IPS-15b (cell line): ENCODE measurements at regions not wholly inside any gene's neighbourhood (a gene's known extent, or its start where the extent isn't known, plus 50 kb on each side); places are given as distances from the start of the nearest gene placed in this dataset.
"Not testable (repeated sequence)": the region's sequence is repeated elsewhere in the genome, so short reads cannot be mapped to it uniquely, and the experiment has no call there.

Source experiments
- H3K27me3 ChIP-seq: one replicate; pipeline ENCODE4 v1.6.1; 2013; ENCODE audit warnings: low read length; ENCODE audit not compliant: control insufficient read depth, insufficient read depth
- H3K36me3 ChIP-seq: one replicate; pipeline ENCODE4 v1.6.1; 2013; ENCODE audit warnings: low read length; ENCODE audit not compliant: control insufficient read depth, insufficient read depth
- H3K4me1 ChIP-seq: one replicate; pipeline ENCODE4 v1.6.1; 2013; ENCODE audit warnings: mild to moderate bottlenecking, low read length; ENCODE audit not compliant: control insufficient read depth, insufficient read depth
- H3K4me3 ChIP-seq: one replicate; pipeline ENCODE4 v1.5.1; 2013; ENCODE audit warnings: low read depth, low read length
- H3K9ac ChIP-seq: one replicate; pipeline ENCODE4 v1.6.1; 2013; ENCODE audit warnings: low read depth, mild to moderate bottlenecking, low read length
- H3K9me3 ChIP-seq: one replicate; pipeline ENCODE4 v1.6.1; 2013; ENCODE audit warnings: mild to moderate bottlenecking, low read length; ENCODE audit not compliant: control insufficient read depth, insufficient read depth

- Histone ChIP-seq H3K4me3 (no peak overlapping the region), H3K9me3 (no peaks in the 10 kb centered on the region), H3K9ac (no peak overlapping the region), H3K36me3 (no peaks in the 10 kb centered on the region), H3K4me1 (no peaks in the 10 kb centered on the region), H3K27me3 (no peaks in the 10 kb centered on the region)
Observed at GRCh38 chr17:31688701-31689100, 170.3 kb downstream of the COPRS start.

- Histone ChIP-seq H3K36me3 (no peaks in the 10 kb centered on the region), H3K4me1 (no peaks in the 10 kb centered on the region), H3K4me3 (no peak overlapping the region), H3K27me3 (no peaks in the 10 kb centered on the region), H3K9ac (no peak overlapping the region), H3K9me3 (no peaks in the 10 kb centered on the region)
Observed at GRCh38 chr17:31687505-31688126, 171.4 kb downstream of the COPRS start.

GRCh38 chr17:31686495-31686894, 172.5 kb downstream of the COPRS start:
- Histone ChIP-seq H3K4me3 (no peak overlapping the region), H3K9ac (no peak overlapping the region), H3K27me3 (no peaks in the 10 kb centered on the region), H3K36me3 (no peaks in the 10 kb centered on the region), H3K9me3 (no peaks in the 10 kb centered on the region), H3K4me1 (no peaks in the 10 kb centered on the region)

- Histone ChIP-seq H3K9me3 (no peaks in the 10 kb centered on the region), H3K4me3 (no peak overlapping the region), H3K36me3 (no peaks in the 10 kb centered on the region), H3K4me1 (no peaks in the 10 kb centered on the region), H3K9ac (no peak overlapping the region), H3K27me3 (no peaks in the 10 kb centered on the region)
Observed at GRCh38 chr17:31684901-31685300, 174.1 kb downstream of the COPRS start.

GRCh38 chr17:31680126-31680525, 178.9 kb downstream of the COPRS start:
- Histone ChIP-seq H3K4me1 (no peaks in the 10 kb centered on the region), H3K4me3 (no peak overlapping the region), H3K27me3 (no peaks in the 10 kb centered on the region), H3K36me3 (no peaks in the 10 kb centered on the region), H3K9me3 (no peaks in the 10 kb centered on the region), H3K9ac (no peak overlapping the region)

- H3K36me3 ChIP-seq = no peaks in the 10 kb centered on the region
- no peak overlapping the region for H3K4me3 ChIP-seq
- H3K27me3 ChIP-seq = no peaks in the 10 kb centered on the region
- no peaks in the 10 kb centered on the region for H3K4me1 ChIP-seq
- H3K9ac ChIP-seq = no peak overlapping the region
- H3K9me3 ChIP-seq = no peaks in the 10 kb centered on the region
Observed at GRCh38 chr17:31679667-31680066, 179.4 kb downstream of the COPRS start.

- Histone ChIP-seq H3K4me3 (no peak overlapping the region), H3K36me3 (no peaks in the 10 kb centered on the region), H3K27me3 (no peaks in the 10 kb centered on the region), H3K9ac (no peak overlapping the region), H3K4me1 (no peaks in the 10 kb centered on the region), H3K9me3 (no peaks in the 10 kb centered on the region)
Observed at GRCh38 chr17:31678431-31678830, 180.6 kb downstream of the COPRS start.

GRCh38 chr17:31677681-31678080, 181.4 kb downstream of the COPRS start:
- Histone ChIP-seq H3K36me3 (no peaks in the 10 kb centered on the region), H3K9me3 (no peaks in the 10 kb centered on the region), H3K9ac (no peak overlapping the region), H3K27me3 (no peaks in the 10 kb centered on the region), H3K4me3 (no peak overlapping the region), H3K4me1 (no peaks in the 10 kb centered on the region)

GRCh38 chr17:31677036-31677435, 182.0 kb downstream of the COPRS start:
- H3K4me1 ChIP-seq = no peaks in the 10 kb centered on the region
- H3K9ac ChIP-seq = no peak overlapping the region
- no peak overlapping the region for H3K4me3 ChIP-seq
- H3K36me3 ChIP-seq = no peaks in the 10 kb centered on the region
- H3K9me3 ChIP-seq = no peaks in the 10 kb centered on the region
- H3K27me3 ChIP-seq = no peaks in the 10 kb centered on the region

- not testable (repeated sequence) for H3K4me1 ChIP-seq, H3K9me3 ChIP-seq
Observed at GRCh38 chr17:31675392-31675791, 183.7 kb downstream of the COPRS start.

GRCh38 chr17:31674717-31675349, 184.2 kb downstream of the COPRS start:
- Histone ChIP-seq H3K4me1 (no peaks in the 10 kb centered on the region), H3K9me3 (no peaks in the 10 kb centered on the region), H3K9ac (no peak overlapping the region), H3K27me3 (no peaks in the 10 kb centered on the region), H3K36me3 (no peaks in the 10 kb centered on the region), H3K4me3 (no peak overlapping the region)

More at GRCh38 chr17:31675392-31675791, 183.7 kb downstream of the COPRS start:
- H3K9ac ChIP-seq, H3K4me3 ChIP-seq, H3K27me3 ChIP-seq, H3K36me3 ChIP-seq: not testable (repeated sequence)

- Histone ChIP-seq H3K36me3 (no peaks in the 10 kb centered on the region), H3K27me3 (no peaks in the 10 kb centered on the region), H3K4me3 (no peak overlapping the region), H3K4me1 (no peaks in the 10 kb centered on the region), H3K9me3 (no peaks in the 10 kb centered on the region), H3K9ac (no peak overlapping the region)
Observed at GRCh38 chr17:31674305-31674704, 184.7 kb downstream of the COPRS start.
